Stomach (tissue), 4 donors: ENCODE measurements at regions not wholly inside any gene's neighbourhood (a gene's known extent, or its start where the extent isn't known, plus 50 kb on each side); places are given as distances from the start of the nearest gene placed in this dataset.

ENCODE experiments used
- CTCF ChIP-seq, 7 experiments: fragments of 450-650 bp in 4 of 7; fragments of 200-600 bp in 3 of 7; sonication (generic) in 3 of 7; IDR thresholded peaks; one replicate each; pipeline ENCODE4 v1.5.1; 2016 to 2019; ENCODE audit warnings: antibody characterized with exemption in 7 of 7, control low read depth in 2 of 7, mild to moderate bottlenecking in 1 of 7
- POLR2AphosphoS5 ChIP-seq, 3 donors: sonication (generic); formaldehyde crosslinking; IDR thresholded peaks; one replicate each; pipeline ENCODE4 v1.6.1; 2016; ENCODE audit warnings: antibody characterized with exemption in 3 of 3

- TF ChIP-seq POLR2AphosphoS5 (IDR thresholded peaks at IDR 0.05) = no peak
- no peak for TF ChIP-seq CTCF (IDR thresholded peaks at IDR 0.05)
Observed at GRCh38 chr2:138137949-138138348, 173.7 kb downstream of the HNMT start.
